NOMO-1 (cell line): ENCODE measurements at regions not wholly inside any gene's neighbourhood (a gene's known extent, or its start where the extent isn't known, plus 50 kb on each side); places are given as distances from the start of the nearest gene placed in this dataset.

Experiments used
- DNase-seq, 2 experiments: peaks; one replicate each; lab custom pipeline; 2025; ENCODE audit not compliant: unreplicated experiment in 2 of 2; lab: John Stamatoyannopoulos, UW

DNA sequence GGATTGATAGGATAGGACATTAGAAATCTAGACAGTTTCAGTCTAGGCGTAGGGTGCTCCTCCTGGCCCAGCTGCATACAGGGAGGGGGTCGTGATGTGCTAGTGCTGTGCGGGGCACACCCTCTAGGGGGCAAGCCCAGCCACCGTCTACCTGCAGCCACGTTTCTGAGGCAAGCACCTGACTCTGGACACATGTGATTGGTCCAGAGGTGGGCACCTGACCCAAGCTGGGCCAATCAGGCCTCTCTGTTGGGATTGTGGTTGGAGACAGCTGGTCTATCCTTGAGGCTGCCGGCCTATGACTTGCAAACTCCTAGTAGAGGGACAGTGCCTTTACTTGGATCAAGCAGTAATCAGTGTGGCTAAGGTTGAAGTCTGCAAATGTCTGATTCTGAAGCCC, 317.1 kb downstream of the BMP7 start:
- DNase-seq, result no peak

DNA sequence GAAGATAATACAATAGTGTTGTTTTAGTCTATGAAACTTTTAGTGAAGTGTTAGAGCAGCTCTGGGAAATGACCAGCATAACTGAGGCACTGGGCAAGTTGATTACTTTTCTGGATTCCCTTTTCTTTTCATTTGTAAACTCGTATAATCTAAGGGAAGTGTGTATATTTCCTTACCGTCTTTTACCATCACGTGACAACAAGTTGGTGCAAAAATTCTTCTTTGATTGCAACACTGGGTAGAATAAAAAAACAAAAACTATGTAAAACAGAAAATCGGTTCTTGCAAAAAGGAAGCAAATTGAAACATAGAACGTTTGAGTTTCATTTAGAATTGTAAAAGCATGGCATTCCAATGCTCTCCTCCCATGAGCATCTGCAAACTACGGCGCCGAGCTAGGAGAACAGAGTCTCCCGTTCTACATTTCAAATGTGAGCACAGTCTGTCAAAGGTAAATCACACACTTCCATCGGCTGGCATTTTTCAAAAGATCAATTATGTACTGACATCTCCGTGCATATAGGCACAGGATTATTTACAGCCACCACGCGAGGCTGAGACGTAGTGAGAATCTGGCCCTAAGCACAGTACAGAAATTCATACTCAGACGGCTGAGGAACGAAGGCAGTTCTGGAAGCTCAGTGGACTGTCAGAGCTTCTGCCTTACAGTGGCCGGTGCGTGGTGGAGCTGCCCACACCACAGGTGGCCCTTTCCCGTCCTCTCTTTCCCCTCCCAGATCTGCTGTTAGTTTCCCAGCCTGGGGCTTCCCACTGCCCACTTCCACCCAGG, 314.0 kb downstream of the BMP7 start:
- peak; percentile 9 to 23 for DNase-seq

DNA sequence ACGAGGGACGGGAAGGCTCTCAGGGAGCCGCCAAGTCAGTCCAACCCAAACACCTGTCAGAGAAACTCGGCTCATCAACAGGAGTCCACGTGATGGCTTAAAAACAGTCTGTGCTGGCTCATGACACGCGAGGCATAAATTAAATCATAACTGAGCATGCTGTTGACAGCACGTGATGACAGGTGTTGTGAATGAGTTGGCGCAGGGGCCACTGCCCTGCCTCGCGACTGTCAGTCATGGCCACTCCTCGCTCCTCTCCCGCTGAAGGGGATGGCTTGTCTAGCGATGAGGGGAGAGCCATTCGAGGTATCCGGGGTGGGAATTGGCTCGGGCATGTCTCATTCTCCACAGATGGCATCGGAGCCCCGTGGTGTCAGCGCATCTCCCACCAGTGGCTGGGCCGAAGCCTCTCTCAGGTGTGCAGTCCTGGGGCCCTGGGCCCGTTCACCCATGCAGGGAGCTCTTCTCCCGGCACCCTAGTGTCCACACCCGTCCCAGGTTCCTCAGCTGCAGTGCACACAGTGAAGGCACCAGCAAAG, 313.3 kb downstream of the BMP7 start:
- DNase-seq, result no peak

GRCh38 chr20:56954797-56955196, 311.6 kb downstream of the BMP7 start:
- DNase-seq, result no peak

GRCh38 chr20:56955680-56956079, 310.8 kb downstream of the BMP7 start:
- peak; percentile 81 for DNase-seq

DNA sequence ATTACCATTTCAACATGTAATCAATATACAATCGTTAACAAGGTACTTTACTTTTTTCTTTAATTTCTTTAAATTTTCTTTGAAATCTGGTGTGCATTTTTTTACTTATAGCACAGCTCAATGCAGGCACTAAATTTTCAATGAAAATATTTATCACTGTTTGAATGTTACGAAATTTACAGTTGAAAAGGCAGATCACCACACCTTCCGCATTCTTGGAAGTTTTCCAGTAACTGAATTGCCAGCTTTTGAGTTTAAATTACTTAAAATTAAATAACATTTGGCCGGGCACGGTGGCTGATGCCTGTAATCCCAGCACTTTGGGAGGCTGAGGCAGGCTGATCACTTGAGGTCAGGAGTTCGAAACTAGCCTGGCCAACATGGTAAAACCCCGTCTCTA, 309.9 kb downstream of the BMP7 start:
- DNase-seq, result peak; percentile 63 to 64

- DNase-seq, result no peak
These were observed 308.5 kb downstream of the BMP7 start for GRCh38 chr20:56957737-56958553.

GRCh38 chr20:56964901-56965300, 301.5 kb downstream of the BMP7 start:
- no peak for DNase-seq

DNA sequence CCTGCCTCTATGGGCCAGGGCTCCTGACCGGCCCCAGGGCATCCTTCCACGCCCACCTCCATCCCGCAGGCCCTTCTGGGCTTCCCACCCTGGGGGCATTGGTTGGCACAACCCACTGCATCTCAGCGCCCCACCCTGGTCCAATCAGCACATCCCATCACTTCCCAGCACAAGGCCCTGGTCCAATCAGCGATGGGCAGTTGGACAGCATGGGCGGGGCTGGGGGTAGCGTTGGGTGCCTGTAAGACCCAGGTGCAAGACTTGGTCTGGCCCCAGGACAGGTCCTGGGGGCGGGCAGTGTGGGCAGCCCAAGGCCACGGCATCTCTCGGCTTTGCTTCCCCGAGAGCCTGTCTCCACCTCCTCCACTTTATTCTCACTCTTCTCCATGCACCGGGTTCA, 298.5 kb downstream of the BMP7 start:
- no peak for DNase-seq

- no peak for DNase-seq
These were observed 297.9 kb downstream of the BMP7 start for GRCh38 chr20:56968376-56969048.

GRCh38 chr20:56974499-56975250, 291.8 kb downstream of the BMP7 start:
- peak; percentile 73 to 85 for DNase-seq

GRCh38 chr20:56975838-56976237, 290.6 kb downstream of the BMP7 start:
- no peak for DNase-seq

DNA sequence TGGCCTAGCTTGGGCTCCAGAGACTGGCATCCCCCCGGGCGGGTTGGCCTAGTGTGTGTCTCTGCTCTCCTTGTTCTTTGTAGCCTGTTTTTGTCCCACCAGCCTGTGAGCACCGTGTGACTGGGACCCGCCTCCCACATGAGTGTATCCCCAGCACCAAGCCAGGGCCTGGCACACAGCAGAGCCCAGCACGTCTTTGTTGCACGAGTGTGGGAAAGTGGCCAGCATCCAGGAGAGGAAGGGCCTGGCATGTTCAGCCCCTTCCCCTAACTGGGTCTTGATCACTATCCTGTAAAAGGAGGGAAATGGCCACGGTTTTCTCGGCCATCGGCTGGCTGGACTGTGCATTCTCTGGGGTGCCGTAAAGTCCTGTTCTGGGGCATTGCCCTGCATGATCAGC, 290.1 kb downstream of the BMP7 start:
- no peak for DNase-seq

DNA sequence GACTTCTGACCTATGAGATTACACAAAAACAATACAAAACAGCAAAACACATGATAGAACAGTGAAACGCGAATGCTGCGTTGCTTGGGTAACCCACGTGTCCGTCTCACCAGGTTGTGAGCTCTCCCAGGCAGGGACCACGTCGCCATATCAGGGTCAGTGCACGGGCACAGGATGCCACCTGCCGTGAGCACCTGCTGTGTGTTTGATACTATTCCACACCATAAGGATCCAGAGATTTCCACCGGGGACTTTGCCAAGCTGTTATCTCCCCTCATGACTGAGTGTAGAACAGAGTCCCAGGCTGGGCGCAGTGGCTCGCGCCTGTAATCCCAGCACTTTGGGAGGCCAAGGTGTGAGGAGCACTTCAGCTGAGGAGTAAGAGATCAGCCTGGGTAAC, 288.0 kb downstream of the BMP7 start:
- DNase-seq, result no peak

- no peak for DNase-seq
These were observed 287.3 kb downstream of the BMP7 start for GRCh38 chr20:56979125-56979524.

DNA sequence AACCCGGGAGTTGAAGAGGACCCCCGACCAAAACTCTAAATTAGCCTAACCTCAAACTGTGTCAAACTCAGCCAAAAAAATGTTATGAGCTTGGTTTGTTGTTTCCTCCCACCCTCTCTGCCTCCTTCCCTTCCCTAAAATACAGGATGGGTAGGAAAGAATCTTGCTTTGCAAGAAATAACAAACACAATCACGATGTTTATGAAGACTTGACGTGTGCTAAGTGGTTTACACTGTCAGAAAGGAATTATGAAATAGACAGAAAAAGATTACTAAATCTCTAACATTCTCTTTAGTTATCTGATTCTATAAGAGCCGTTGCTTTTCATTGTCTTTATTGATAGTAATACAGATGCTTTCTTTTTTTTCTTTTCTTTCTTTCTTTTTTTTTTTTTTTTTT, 285.1 kb downstream of the BMP7 start:
- DNase-seq, result no peak

DNA sequence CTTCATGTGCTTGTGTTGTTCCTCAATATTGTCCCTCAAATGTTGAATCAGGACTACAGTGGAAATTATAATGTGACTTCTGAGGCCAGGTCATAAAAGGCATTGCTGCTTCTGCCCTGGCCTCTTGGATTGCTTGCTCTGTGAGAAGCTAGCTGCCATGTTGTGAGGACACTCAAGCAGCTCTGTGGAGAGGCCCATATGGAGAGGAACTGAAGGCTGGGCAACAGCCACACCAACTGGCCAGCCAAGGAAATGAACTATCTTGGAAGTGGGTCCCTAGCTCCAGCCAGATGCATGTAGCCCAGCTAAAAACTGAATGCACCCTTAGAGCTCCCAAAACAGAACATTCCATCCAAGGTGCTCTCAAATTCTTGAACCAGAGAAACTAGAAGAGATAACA, 282.6 kb downstream of the BMP7 start:
- DNase-seq, result no peak

DNA sequence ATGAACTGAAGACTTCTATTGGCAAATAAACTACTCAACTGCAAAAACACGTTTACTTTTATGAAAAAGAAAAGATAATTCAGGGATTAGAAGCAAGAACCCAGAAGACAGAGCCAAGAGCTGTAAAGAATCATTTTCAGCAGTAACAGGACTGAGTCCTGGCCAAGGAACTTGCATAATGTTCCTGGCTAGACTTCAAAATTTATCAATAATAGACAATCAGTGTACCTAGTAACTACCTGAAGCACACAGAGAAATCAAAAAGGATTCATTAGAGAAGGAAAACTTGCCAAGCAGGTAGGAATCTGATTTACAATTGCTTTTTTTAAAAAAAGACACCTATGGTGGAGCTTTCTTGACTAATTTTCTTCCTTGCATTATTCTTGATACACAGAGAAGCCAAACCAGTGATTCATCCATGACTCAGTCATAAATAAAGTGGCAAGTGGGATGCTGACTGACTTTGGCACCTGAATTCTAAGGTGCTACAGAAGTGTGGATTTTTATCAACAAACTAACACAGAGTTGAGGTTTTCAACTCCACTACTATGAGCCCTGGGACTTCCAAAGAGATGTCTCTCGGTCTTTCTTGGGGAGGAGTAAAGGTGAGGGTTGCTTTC, 281.3 kb downstream of the BMP7 start:
- DNase-seq, result no peak

DNA sequence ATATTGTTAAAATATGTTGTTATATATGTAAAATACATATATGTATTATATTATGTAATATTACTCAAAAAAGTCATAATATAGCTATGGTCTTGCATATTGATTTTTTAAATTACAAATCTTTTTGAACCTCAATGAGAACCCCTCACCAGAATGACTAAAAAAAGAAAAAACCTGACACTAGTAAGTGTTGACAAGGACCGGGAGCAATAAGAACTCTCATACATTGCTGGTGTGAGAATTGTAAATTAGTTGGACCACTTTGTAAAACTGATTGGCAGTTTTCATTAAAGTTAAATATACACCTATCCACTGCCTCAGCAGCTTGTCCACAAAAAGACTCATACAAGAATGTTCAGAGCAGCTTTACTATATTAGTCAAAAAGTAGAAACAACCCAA, 280.0 kb downstream of the BMP7 start:
- DNase-seq, result no peak
